ENCODE measurements at regions not wholly inside any gene's neighbourhood (a gene's known extent, or its start where the extent isn't known, plus 50 kb on each side); places are given as distances from the start of the nearest gene placed in this dataset.

DNA sequence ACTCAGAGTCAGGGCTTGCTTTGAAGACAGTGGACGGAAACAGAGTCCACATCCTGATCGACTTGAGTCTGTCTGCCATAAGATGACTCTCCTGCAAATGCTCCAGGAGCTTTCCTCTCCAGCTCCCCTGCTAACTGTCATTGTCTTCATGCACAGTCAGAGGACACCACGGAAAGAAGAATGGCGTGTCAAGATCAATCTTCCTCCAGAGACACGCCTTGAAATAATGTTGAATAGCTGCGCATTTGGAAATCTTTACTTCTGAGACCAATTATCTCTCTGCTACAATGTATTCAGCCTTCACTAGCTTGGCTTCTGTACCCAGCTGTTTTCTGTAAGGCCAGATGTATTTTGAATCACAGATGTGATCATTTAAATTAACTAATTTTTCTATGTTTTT is 457.2 kb downstream of the CDH2 start:
- TF ChIP-seq CTCF (conservative IDR thresholded peaks at IDR 0.05 in 1 of 2, IDR thresholded peaks at IDR 0.05 in 1 of 2; ENCODE audit: extremely low read depth in 1 of 2, insufficient read depth in 1 of 2, low read depth in 1 of 2, low read length in 2 of 2): no peak
- TF ChIP-seq EZH2 (IDR thresholded peaks at IDR 0.05; ENCODE audit: borderline replicate concordance, low read length): no peak

Data from mammary epithelial cell (primary cell).